GM12891 (cell line): ENCODE measurements at regions not wholly inside any gene's neighbourhood (a gene's known extent, or its start where the extent isn't known, plus 50 kb on each side); places are given as distances from the start of the nearest gene placed in this dataset.

ENCODE experiments used
- POLR2AphosphoS5 ChIP-seq: IDR thresholded peaks from 2 replicates; pipeline ENCODE4 v1.6.1; 2011; ENCODE audit warnings: low read depth, low read length, control low read depth
- TAF1 ChIP-seq: IDR thresholded peaks from 2 replicates; pipeline ENCODE4 v1.6.1; 2011; ENCODE audit warnings: low read depth, low read length, control low read depth

DNA sequence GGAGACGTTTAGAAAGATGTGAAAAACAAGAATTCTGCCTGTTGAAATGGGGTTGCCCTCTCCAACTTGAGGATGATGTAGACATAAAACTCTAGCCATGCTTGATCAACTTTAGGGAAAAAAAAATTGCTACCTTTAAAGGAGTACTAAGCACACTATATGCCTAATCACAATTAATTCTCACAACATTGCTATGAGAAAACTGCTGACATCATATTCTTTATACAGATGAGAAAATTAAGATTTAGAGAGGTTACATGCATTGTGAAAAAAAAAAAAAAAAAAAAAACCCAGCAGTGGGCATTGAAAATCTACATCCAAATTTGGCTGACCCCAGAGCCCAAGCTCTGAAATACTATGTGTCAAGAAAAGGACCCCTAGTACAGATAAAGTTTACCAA, 617.2 kb upstream of the ADGRL2 start:
- no peak for TF ChIP-seq POLR2AphosphoS5
- TF ChIP-seq TAF1: no peak
